HG03066 (cell line): ENCODE measurements at regions not wholly inside any gene's neighbourhood (a gene's known extent, or its start where the extent isn't known, plus 50 kb on each side); places are given as distances from the start of the nearest gene placed in this dataset.

Source experiments
- ATAC-seq: cut with Tn5 transposase; IDR thresholded peaks from one replicate; pipeline ENCODE4 v1.9.1; 2021; ENCODE audit warnings: low read depth; ENCODE audit not compliant: unreplicated experiment

DNA sequence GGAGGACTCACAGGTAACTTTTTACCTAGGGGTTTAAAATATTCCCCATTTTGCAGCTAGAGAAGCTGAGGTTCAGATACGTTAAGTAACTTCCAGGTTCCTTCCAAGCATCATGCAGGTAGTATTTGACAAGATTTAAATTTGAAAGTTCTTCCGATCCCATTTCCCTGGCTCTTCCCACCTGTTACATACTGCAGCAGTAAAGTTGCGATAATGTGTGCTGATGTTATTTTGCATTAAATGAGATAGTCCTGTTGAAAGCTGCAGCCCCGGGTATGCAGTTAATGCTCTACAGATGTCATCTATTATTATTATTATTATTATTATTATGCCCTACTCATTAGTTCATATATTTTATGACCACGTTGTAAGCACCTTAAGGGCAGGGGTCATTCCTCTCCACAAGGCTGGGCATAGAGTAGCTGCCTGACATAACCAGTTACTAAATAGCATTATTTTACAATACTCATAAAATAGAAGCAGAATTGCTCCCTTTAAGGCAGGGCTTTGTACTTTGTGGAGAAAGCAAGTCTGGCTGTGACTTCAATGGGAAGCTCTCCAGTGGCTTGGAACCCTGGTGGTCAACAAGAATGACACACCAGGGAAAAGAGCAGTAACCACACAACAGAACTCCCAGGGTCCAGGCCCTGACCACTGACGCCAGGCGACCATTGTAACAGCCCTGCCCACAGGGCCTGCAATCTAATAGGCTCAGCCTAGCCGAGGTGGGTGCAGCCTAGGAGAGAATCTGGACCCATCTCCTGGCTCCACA lies 90.8 kb upstream of the CALM2 start:
- ATAC-seq, result no peak

DNA sequence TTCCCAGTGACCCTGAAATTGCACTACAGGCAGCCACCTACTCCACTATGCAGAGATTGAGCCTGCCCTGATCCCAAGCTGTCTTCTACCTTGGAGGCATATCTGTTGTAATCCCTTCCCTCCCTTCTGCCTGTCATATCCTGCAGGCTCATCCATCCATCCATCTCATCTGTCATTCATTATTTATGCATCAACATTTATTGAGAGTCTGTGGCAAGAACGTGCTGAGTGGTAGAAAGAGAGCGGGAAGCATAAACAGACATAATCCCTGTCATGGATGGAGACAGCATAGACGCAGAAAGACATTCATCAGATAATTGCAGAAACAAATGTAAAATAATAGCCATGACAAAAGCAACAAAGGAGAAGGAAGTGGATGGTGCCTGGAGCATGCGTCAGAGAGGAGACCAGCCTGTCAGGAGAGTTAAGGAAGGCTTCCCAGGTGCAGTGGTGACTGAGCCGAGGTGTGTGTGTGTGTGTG lies 89.5 kb upstream of the CALM2 start:
- no peak for ATAC-seq

DNA sequence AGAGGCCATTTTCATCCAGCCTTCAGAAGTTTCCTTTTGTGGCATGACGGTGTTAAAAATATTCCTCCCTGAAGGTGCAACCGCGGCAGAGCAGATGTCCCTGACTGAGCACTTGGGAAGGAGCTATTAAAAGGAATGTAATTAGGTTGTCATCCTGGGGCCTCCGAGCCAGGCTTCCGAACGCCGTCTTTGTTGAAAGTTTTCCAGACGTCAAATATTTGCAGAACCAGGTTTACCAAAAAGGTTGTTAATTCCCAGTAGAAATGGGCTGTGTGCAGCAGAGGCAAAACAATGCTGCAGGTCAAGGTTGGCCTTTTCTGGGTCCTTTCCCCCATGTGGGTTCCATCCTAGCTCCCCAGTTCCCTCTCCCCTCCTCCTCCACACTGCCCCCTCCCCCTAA lies 88.8 kb upstream of the CALM2 start:
- ATAC-seq, result no peak

DNA sequence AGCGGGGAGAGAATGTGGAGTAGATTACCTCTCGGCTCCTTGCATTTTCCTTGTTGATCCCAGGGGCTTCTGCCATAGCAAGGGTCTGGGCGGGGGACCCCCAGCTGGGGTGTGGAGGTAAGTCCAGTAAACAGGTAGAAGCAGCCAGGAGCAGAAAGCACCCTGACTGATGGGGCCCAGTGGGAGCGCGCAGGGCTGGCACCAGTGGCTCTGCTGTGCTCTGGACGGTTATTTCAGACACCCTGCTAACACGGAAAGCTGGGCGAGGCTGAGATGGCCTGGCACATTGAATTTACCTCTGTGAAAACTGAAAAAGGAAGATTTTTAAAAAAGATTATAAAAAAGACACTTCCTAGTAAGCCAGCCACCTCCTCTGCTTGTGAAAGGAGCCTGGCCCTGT lies 88.4 kb upstream of the CALM2 start:
- ATAC-seq, result no peak

DNA sequence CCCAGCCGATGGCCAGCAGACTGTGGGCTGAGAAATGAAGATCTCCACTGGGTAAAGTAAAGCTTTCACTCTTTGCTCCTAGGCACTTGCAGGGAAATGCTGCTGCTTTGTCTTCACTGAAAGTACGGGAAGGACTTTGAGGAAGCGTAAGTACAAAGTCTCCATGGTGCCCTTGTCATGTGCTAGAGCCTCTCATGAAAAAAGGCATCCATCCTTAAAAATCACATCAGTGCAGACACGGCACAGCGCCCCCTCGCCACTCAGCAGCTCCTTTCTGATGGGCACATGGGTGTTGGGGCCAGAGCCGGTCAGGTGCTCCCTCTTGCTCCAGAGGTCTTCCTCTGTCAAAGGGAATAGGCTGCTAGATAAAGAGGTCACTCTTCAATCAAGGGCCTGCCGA lies 87.8 kb upstream of the CALM2 start:
- no peak for ATAC-seq

DNA sequence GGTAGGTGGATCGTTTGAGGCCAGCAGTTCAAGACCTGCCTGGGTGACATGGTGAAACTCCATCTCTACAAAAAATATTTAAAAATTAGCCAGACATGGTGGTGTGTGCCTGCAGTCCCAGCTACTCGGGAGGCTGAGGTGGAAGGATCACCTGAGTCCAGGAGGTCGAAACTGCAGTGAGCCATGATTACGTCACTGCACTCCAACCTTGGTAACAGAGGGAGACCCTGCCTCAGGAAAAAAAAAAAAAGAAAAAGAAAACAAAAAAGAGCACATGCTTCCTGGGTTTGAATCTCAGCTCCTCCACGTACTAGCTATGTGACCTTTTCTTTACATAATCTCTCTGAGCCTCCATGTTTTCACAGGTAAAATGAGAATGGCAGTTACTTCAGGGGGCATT lies 86.3 kb upstream of the CALM2 start:
- no peak for ATAC-seq

DNA sequence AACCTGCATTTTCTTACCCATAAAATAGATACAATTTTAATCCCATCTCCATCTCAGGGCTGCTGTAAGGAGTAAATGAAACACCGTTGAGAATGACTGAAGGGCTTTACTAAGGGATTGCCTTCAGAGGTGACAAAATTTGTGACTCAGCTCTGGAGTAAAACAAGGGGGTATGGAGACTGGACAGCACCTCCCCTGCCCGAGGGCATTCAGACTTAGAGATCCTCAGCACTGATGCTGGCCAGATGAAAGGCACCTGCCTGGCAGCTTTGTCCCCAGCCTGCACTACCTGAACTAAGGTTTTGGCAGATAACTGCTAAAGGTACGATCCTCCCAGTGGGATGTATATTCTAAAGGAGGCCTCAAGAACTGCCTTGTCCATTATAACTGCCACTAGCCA lies 84.7 kb upstream of the CALM2 start:
- no peak for ATAC-seq

DNA sequence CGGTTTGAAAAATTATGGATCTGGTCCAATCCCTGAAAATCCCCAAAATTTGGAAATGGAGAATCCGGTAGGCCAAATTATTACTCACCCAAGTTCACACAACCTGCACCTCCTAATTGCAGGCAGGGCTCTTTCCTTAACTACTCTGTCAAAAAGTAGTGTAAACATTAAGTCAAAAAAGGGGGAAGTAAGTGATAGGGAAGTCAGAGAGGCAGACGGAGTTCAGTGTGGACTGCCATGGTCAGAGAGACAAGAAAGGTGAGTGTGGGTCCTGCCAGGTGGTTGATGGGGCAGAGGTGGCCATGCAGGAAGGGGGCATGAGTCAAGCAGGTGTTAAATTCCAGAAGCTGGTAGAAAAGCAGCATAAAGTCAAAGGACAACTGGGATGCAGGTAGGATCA lies 83.5 kb upstream of the CALM2 start:
- no peak for ATAC-seq

DNA sequence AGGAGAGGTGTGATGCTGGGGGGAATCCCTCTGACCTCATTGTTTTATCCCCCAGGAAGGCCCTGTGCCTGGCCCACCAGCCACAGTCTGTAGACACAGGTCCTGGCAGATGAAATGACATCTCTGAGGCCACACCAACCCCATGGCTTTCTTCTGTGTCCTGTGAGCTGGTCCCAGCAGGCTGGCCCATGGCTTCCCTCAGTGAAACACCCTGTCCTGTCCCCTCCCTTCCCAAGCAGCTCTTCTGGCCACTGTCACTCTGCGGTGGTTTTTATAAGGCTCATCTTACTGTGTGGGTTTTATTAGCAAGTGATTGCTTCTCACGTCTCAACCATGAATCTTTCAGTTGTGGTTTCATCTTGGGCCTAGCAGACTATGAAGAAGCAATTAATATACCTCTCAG lies 81.6 kb upstream of the CALM2 start:
- no peak for ATAC-seq

DNA sequence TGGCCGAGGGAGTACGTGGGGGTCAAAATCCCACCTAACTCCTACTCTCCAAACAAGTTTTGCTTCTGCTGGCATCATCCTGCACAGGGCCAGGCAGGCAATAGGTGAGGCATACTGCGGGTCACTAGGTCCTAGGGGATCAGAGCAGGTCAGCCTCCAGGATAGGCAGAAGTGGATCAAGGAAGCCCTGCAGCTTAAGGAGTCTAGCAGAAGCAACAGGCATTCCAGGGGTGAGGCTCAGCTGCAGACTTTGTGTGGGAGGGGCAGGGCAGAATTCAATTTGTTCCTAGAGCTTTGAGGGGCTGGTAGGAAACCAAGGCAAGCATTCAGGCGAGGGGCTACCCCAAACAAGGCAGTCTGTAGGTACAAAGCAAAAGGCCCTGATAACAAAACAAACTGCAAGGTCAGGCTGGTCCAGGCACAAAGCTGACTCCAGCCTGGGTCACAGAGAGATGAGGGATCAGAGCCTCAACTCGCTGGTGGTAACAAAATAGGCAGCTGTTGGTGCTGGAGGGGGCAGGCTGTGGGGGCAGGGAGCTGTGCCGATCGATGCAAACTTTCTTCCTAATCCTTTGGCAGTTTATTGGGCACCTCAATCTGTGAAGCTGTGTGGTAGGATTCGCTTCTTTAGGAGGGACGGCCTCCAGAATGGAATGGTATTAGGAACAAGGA lies 80.2 kb upstream of the CALM2 start:
- no peak for ATAC-seq

DNA sequence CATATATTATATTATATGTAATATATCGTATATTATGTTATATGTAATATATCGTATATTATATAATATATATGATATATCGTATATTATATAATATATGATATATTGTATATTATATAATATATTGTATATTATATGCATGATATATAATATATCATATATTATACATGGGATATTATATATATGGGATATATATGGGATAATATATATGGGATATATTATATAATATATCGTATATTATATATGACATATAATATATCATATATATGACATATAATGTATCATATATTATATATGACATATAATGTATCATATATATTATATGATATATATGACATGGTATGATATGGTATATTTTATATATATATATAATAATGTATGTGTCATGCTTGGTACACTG lies 79.5 kb upstream of the CALM2 start:
- no peak for ATAC-seq

DNA sequence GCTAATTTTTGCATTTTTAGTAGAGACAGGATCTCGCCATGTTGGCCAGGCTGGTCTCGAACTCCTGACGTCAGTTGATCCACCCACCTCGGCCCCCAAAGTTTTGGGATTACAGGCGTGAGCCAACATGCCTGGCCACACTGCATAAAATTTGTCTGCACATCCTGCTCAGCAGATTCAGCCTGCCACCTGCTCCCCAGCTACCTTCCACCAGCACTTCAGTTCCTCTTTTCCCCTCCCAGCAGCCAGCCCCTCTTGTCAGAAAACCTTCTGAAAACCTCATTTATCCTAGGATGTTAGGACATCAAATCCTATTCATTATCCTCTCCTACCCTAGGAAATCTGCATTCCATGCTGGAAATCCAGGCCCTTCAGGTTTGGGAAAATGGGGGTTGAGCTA lies 78.2 kb upstream of the CALM2 start:
- no peak for ATAC-seq

DNA sequence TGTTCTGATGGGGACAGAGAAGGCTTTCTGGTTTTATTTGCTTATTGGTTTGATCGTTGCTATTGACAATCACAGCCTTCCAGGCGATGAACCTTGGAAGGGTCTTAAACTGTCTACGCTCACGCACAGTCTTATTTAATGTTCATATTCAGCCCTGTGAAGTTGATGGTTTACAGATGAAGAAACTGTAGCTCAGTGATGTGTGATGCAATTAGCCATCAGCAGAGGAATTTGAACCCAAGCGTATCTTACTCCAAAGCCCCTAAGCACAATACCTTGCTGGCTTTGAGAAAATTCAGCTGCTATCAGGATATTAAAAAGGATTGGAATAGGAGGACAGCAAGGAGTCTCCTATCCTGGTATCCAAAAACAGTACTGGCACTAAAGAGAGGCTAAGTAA lies 77.1 kb upstream of the CALM2 start:
- ATAC-seq, result no peak

DNA sequence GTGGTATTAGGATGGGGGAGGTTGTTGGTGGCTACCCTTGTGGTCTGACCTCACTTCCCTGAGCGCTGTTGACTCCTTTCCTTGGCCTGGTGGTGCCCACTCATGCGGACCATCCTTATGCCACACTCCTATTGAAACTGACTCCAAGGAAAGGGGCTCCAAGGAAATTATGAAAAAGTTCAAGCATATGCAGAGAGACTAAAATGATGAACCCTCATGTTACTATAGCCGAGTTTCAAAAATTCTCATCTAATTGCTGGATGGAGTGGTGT lies 75.0 kb upstream of the CALM2 start:
- no peak for ATAC-seq

DNA sequence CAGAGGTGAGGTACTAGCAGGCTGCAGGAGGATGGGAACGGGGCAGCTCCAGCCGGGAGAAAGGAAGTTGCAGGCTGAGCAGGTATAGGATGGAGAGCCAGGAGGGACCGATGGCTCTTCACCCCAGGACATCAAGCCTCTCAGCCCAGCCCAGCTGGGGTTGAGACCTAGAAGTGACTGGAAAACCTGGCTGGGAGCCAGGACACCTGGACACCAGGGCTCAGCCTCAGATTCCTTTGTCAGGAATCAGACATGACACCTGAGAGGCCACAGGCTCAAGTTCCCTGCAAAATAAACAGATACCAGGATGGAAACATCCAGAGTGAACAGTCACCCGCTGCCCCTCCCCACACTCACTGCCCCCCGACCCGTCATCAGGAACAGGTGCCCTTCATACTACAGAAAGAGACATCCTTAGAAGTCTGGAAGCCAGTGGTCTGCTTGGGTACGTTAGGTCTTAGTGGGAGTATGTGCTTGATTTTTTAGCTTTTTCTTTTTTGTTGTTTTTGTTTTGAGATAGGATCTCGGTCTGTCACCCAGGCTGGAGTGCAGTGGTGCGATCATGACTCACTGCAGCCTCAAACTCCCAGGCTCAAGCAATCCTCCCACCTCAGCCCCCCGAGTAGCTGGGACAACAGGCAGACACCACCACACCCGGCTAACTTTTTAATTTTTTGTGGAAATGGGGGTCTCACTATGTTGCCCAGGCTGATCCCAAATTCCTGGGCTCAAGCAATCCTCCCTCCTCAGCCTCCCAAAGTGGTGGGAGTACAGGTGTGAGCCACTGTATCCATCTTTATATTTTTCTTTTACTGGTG lies 74.5 kb upstream of the CALM2 start:
- no peak for ATAC-seq

DNA sequence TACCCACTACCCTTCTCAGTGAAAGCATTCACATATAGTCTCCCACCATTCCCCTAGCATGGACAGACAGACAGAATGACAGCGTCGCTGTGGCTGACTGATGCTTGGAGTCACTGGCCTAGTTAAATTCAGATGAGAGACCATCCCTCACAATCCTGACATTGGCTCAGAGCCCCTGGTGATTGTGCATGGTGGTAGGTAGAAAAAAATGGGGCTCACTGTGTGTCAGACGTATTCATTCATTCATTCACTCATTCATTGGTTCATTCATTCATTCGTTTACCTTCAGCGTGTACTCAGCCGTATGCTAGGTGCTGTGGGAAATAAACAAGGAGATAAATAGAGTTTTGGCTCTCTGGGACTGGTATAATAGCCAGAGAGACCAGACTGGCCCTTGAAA lies 73.6 kb upstream of the CALM2 start:
- ATAC-seq, result no peak

DNA sequence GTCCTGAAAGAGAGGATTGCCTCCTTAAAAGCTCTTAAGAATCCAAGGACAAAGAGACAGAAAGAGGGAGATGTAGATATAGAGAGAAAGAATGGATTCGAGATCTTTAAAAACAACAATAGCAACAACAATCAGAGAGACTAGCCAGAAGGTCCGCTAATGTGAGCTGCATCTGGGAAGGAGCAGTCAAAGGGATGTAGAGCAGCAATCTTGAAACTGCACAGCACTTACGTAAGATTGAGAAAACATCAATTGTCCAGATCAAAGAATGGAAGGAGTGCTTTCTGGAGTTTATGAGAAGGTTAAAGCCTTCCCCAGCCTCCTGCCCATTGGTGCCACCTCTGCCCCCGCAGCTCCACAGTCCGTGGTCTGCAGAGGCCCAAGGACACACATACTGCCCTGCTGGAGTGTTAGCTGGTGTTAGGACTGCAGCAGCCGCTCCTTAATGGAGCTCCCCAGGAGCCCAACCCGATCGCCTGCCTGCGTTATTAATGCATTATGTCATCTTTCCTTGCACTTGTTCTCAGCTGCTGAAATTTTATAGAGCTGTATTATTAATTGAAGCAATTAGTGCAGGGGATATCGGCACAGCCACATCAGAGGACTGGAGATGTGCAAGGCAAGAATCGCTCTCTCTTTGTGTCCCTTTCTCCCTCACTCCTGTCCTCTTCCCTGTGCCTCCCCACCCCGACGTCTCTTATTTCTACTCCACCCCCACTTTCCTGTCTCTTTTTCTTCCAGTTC lies 73.0 kb upstream of the CALM2 start:
- ATAC-seq, result no peak

DNA sequence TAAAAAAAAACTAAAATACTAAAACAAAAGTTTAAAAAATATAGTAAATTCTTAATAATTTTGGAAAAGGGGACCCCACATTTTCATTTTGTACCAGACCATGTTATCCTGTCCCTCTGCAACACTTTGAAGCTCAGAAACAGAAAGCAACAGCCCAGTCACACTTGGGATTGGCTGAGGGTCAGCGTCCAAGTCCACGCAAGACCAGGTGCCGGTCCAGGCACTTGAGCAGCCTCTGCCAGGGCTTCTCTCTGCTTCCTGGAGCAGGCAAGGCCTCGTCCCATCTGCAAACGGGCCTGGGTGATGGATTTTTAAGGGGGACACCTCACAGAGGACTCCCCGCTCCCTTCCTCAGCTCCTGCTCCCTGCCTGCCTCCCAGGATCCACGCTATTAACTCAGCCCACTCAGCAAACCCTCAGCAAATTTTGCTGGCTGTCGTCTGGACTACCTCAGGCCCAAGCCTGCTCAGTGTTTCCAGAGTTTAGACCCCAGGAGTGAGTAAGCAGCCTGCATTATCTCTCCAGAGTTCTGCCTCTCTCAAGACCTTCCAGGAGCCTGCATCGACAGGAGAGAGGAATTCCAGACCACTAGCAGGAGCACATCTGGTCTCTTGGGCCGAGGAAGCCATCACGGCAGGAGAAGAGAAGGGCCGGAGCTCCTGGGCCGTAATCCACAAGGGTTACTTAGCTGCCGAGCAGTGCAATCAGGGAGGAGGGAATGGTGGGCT lies 67.4 kb upstream of the CALM2 start:
- no peak for ATAC-seq

DNA sequence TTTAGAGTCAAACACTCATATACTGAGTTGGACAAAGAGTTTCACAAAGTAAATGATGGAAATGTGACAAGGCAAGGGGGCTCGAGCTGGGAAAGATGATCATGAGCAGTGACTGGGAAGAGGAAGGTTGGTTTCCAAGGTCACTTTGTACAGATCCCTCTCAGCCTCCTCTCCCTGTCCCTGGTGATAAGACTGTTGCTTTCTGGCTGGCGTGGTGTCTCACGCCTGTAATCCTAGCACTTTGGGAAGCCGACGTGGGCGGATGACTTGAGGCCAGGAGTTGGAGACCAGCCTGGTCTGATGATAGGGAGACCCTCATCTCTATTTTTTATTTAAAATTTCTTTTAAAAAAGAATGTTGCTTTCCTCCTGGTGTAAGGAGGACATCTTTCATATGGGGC lies 65.4 kb upstream of the CALM2 start:
- no peak for ATAC-seq
